Calu3 (cell line): ENCODE measurements at regions not wholly inside any gene's neighbourhood (a gene's known extent, or its start where the extent isn't known, plus 50 kb on each side); places are given as distances from the start of the nearest gene placed in this dataset.
A peak's percentile ranks its signal among the peaks of the same experiment; 100 is the strongest.
"Not testable (repeated sequence)": the region's sequence is repeated elsewhere in the genome, so short reads cannot be mapped to it uniquely, and the experiment has no call there.

Experiments
- BruUV-seq: library from RNA; stranded (reverse); fragments of 400-500 nt; replicated peaks from 2 replicates; lab custom pipeline; 2021; lab: Mats Ljungman, UMichigan
- CTCF ChIA-PET: fragments of 300-600 bp; sonication (Branson Sonifier 250); formaldehyde crosslinking; loops from one replicate; lab custom pipeline; 2022; ENCODE audit warnings: antibody characterized with exemption; lab: Charles Lee
- DNase-seq: peaks from one replicate; pipeline ENCODE4 v3.0.0; 2022
- H3K27ac Mint-ChIP-seq: one replicate; pipeline ENCODE4 v1.8.0; 2022; ENCODE audit warnings: mixed read lengths; ENCODE audit not compliant: unreplicated experiment
- H3K27me3 Mint-ChIP-seq: one replicate; pipeline ENCODE4 v1.8.0; 2022; ENCODE audit warnings: mixed read lengths; ENCODE audit not compliant: unreplicated experiment
- H3K36me3 Mint-ChIP-seq: one replicate; pipeline ENCODE4 v1.8.0; 2022; ENCODE audit warnings: mild to moderate bottlenecking, moderate library complexity, mixed read lengths; ENCODE audit not compliant: insufficient read depth, unreplicated experiment
- H3K4me1 Mint-ChIP-seq: one replicate; pipeline ENCODE4 v1.8.0; 2022; ENCODE audit warnings: mild to moderate bottlenecking, low read depth, mixed read lengths; ENCODE audit not compliant: unreplicated experiment
- H3K4me3 Mint-ChIP-seq: one replicate; pipeline ENCODE4 v1.8.0; 2022; ENCODE audit warnings: mild to moderate bottlenecking, low read depth, moderate library complexity, mixed read lengths; ENCODE audit not compliant: unreplicated experiment
- H3K9me3 Mint-ChIP-seq: one replicate; pipeline ENCODE4 v1.8.0; 2022; ENCODE audit warnings: low read depth, mixed read lengths; ENCODE audit not compliant: unreplicated experiment
- intact Hi-C: fragments of 100-400 bp; cut with micrococcal nuclease; formaldehyde crosslinking; loops from one replicate; pipeline ENCODE4 v1.10.0; 2022; ENCODE audit not compliant: unreplicated experiment
- TF ChIP-seq, protein P1 (sequence below): fragments of 200-600 bp; IDR thresholded peaks from one replicate; pipeline ENCODE4 v1.8.0; 2022; ENCODE audit warnings: antibody characterized with exemption; ENCODE audit not compliant: unreplicated experiment

- TF ChIP-seq, protein P1, sequence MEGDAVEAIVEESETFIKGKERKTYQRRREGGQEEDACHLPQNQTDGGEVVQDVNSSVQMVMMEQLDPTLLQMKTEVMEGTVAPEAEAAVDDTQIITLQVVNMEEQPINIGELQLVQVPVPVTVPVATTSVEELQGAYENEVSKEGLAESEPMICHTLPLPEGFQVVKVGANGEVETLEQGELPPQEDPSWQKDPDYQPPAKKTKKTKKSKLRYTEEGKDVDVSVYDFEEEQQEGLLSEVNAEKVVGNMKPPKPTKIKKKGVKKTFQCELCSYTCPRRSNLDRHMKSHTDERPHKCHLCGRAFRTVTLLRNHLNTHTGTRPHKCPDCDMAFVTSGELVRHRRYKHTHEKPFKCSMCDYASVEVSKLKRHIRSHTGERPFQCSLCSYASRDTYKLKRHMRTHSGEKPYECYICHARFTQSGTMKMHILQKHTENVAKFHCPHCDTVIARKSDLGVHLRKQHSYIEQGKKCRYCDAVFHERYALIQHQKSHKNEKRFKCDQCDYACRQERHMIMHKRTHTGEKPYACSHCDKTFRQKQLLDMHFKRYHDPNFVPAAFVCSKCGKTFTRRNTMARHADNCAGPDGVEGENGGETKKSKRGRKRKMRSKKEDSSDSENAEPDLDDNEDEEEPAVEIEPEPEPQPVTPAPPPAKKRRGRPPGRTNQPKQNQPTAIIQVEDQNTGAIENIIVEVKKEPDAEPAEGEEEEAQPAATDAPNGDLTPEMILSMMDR = no peak
- intact Hi-C loops = loop anchor here (5.0 kb wide), 1 partner anchor 622 kb away; no protein-coding TSS in a partner anchor
- H3K4me3 Mint-ChIP-seq = no peak overlapping the region
- H3K4me1 Mint-ChIP-seq = no peaks in the 10 kb centered on the region
- H3K36me3 Mint-ChIP-seq = no peaks in the 10 kb centered on the region
- no peak for DNase-seq
- peaks cover 19% of the 10 kb centered on the region for H3K9me3 Mint-ChIP-seq
- no TSS peak for BruUV-seq
- H3K27ac Mint-ChIP-seq = no peak overlapping the region
- CTCF ChIA-PET = interaction anchor here (0.6 to 0.7 kb wide), 2 partner anchors 947 to 1242 kb away, joined by 3 read pairs; no protein-coding TSS in a partner anchor
- H3K27me3 Mint-ChIP-seq = no peaks in the 10 kb centered on the region
Observed at GRCh38 chr1:164165466-164165865, 393.5 kb upstream of the PBX1 start.

- H3K36me3 Mint-ChIP-seq, BruUV-seq, H3K27me3 Mint-ChIP-seq, H3K27ac Mint-ChIP-seq, H3K4me1 Mint-ChIP-seq, H3K4me3 Mint-ChIP-seq: not testable (repeated sequence)
- peak; percentile 20 for DNase-seq
- intact Hi-C loops = loop anchor here (2.0 to 5.0 kb wide), 2 partner anchors 621 to 906 kb away; no protein-coding TSS in a partner anchor
- CTCF ChIA-PET = interaction anchor here (0.6 kb wide), 1 partner anchor 841 kb away, joined by 6 read pairs; no protein-coding TSS in a partner anchor
- H3K9me3 Mint-ChIP-seq = peaks cover 18% of the 10 kb centered on the region
Observed at GRCh38 chr1:164166454-164166853, 392.5 kb upstream of the PBX1 start.

- H3K4me1 Mint-ChIP-seq = no peaks in the 10 kb centered on the region
- H3K9me3 Mint-ChIP-seq = peaks cover 27% of the 10 kb centered on the region
- TF ChIP-seq, protein P1 = no peak
- no TSS peak for BruUV-seq
- no peaks in the 10 kb centered on the region for H3K36me3 Mint-ChIP-seq
- intact Hi-C loops = no loop called here
- H3K27me3 Mint-ChIP-seq = no peaks in the 10 kb centered on the region
- H3K4me3 Mint-ChIP-seq = no peak overlapping the region
- no peak for DNase-seq
- H3K27ac Mint-ChIP-seq = no peak overlapping the region
- CTCF ChIA-PET = no interaction called here
Observed at GRCh38 chr1:164177118-164177517, 381.9 kb upstream of the PBX1 start.

DNA sequence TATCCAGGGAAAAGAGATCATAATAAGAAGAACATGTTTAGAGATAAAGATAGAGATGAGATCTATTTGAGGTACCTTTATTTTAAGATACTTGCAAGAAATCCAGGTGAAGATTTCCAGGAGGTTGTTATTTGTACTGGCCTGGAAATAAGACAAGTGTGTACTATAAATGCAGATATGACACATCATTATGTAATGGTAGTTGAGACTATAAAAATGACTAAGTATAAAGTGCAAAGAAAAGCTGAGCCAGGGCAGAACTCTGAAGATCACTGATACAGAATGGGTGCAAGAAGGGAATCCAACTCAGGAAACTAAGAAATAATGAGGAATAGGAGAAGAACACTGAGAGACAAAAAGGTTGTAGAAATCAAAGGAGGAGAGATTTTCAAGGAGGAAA is 378.2 kb upstream of the PBX1 start:
- Mint-ChIP-seq H3K9me3 (peaks cover 31% of the 10 kb centered on the region), H3K27me3 (no peaks in the 10 kb centered on the region), H3K4me3 (no peak overlapping the region), H3K4me1 (no peaks in the 10 kb centered on the region), H3K27ac (no peak overlapping the region), H3K36me3 (no peaks in the 10 kb centered on the region)
- TF ChIP-seq, protein P1 = no peak
- intact Hi-C loops = no loop called here
- CTCF ChIA-PET = no interaction called here
- no TSS peak for BruUV-seq
- DNase-seq = no peak

DNA sequence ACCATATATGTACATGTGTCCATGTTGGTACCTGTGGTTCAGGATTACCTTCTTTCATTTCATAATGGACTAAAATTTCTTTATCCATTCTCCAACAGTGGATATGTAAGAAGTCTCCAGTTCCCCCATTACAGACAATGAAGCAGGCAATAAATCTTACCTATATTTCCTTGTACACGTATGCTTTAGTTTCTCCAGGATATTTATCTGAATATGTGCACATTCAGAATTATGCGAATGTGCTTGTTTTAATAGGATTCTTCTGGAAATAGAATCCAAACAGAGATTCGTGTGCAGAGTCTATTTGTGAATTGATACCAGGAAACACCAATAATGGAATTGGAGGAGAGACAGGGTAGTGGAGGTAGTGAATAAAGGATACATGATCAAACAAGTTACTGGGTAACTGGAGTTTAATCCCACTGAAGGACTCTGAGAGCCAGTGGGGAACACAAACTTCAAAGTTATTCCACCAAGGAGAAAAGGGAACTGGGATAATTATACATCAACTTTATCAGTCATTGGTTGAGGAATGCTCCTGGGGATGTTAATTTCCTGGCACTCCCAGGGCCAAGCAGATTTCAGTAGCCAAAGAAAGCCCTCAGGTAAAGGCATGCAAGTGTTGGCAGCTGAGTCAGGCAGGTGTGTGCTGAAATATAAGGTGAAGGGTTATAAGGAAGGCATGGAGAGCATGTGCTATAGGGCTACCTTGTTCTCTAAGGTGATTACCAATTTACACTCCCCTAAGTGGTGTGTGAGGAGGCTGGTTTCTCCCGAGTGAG is 374.9 kb upstream of the PBX1 start:
- no peak overlapping the region for H3K4me3 Mint-ChIP-seq
- H3K27ac Mint-ChIP-seq = no peak overlapping the region
- intact Hi-C loops = no loop called here
- peaks cover 24% of the 10 kb centered on the region for H3K9me3 Mint-ChIP-seq
- H3K27me3 Mint-ChIP-seq = no peaks in the 10 kb centered on the region
- no peak for DNase-seq
- no peaks in the 10 kb centered on the region for H3K36me3 Mint-ChIP-seq
- H3K4me1 Mint-ChIP-seq = no peaks in the 10 kb centered on the region
- TF ChIP-seq, protein P1 = no peak
- BruUV-seq = no TSS peak
- CTCF ChIA-PET = no interaction called here
